ENCODE measurements at regions not wholly inside any gene's neighbourhood (a gene's known extent, or its start where the extent isn't known, plus 50 kb on each side); places are given as distances from the start of the nearest gene placed in this dataset.
A peak's percentile ranks its signal among the peaks of the same experiment; 100 is the strongest.

GRCh38 chr13:50686551-50686950 is 156.9 kb downstream of the DLEU7 start:
- DNase-seq (ENCODE audit: insufficient read length, low spot score) (peak; percentile 9), FAIRE-seq (no peak)
- no peak for TF ChIP-seq TAF1 (IDR thresholded peaks at IDR 0.05; ENCODE audit: low read depth, low read length)
- TF ChIP-seq POU2F2 (IDR thresholded peaks at IDR 0.05; ENCODE audit: low read depth, low read length), result no peak
- no peak for TF ChIP-seq POLR2A (IDR thresholded peaks at IDR 0.05; ENCODE audit: low read depth, low read length)

- DNase-seq (ENCODE audit: insufficient read length, low spot score), result no peak
- FAIRE-seq, result no peak
- TF ChIP-seq POU2F2 (IDR thresholded peaks at IDR 0.05; ENCODE audit: low read depth, low read length), result no peak
These were observed 155.9 kb downstream of the DLEU7 start for GRCh38 chr13:50687545-50687944.

GRCh38 chr13:50690006-50690405 is 153.5 kb downstream of the DLEU7 start:
- DNase-seq (ENCODE audit: insufficient read length, low spot score), result no peak
- no peak for TF ChIP-seq TAF1 (IDR thresholded peaks at IDR 0.05; ENCODE audit: low read depth, low read length)
- TF ChIP-seq POU2F2 (IDR thresholded peaks at IDR 0.05; ENCODE audit: low read depth, low read length), result no peak
- no peak for TF ChIP-seq PAX5 (IDR thresholded peaks at IDR 0.05; ENCODE audit: insufficient read depth, low read length, severe bottlenecking)
- TF ChIP-seq SPI1 (IDR thresholded peaks at IDR 0.05; ENCODE audit: low read depth, low read length), result no peak
- TF ChIP-seq POLR2AphosphoS5 (IDR thresholded peaks at IDR 0.05; ENCODE audit: low read depth, low read length), result no peak
- no peak for TF ChIP-seq POLR2A (IDR thresholded peaks at IDR 0.05; ENCODE audit: low read depth, low read length)
- no peak for FAIRE-seq

- DNase-seq (ENCODE audit: insufficient read length, low spot score) (no peak), FAIRE-seq (no peak)
- no peak for TF ChIP-seq POU2F2 (IDR thresholded peaks at IDR 0.05; ENCODE audit: low read depth, low read length)
- TF ChIP-seq SPI1 (IDR thresholded peaks at IDR 0.05; ENCODE audit: low read depth, low read length), result no peak
- no peak for TF ChIP-seq PAX5 (IDR thresholded peaks at IDR 0.05; ENCODE audit: insufficient read depth, low read length, severe bottlenecking)
- no peak for TF ChIP-seq POLR2A (IDR thresholded peaks at IDR 0.05; ENCODE audit: low read depth, low read length)
- TF ChIP-seq TAF1 (IDR thresholded peaks at IDR 0.05; ENCODE audit: low read depth, low read length), result no peak
- no peak for TF ChIP-seq POLR2AphosphoS5 (IDR thresholded peaks at IDR 0.05; ENCODE audit: low read depth, low read length)
These were observed 152.3 kb downstream of the DLEU7 start for GRCh38 chr13:50691176-50691680.

- FAIRE-seq (no peak), DNase-seq (ENCODE audit: insufficient read length, low spot score) (no peak)
- TF ChIP-seq PAX5 (IDR thresholded peaks at IDR 0.05; ENCODE audit: insufficient read depth, low read length, severe bottlenecking), result no peak
- no peak for TF ChIP-seq POU2F2 (IDR thresholded peaks at IDR 0.05; ENCODE audit: low read depth, low read length)
- TF ChIP-seq TAF1 (IDR thresholded peaks at IDR 0.05; ENCODE audit: low read depth, low read length), result no peak
- TF ChIP-seq SPI1 (IDR thresholded peaks at IDR 0.05; ENCODE audit: low read depth, low read length), result no peak
- TF ChIP-seq POLR2AphosphoS5 (IDR thresholded peaks at IDR 0.05; ENCODE audit: low read depth, low read length), result no peak
- no peak for TF ChIP-seq POLR2A (IDR thresholded peaks at IDR 0.05; ENCODE audit: low read depth, low read length)
These were observed 151.7 kb downstream of the DLEU7 start for GRCh38 chr13:50691681-50692263.

- TF ChIP-seq POLR2A (IDR thresholded peaks at IDR 0.05; ENCODE audit: low read depth, low read length) (no peak), PAX5 (IDR thresholded peaks at IDR 0.05; ENCODE audit: insufficient read depth, low read length, severe bottlenecking) (no peak), POU2F2 (IDR thresholded peaks at IDR 0.05; ENCODE audit: low read depth, low read length) (no peak), POLR2AphosphoS5 (IDR thresholded peaks at IDR 0.05; ENCODE audit: low read depth, low read length) (no peak), TAF1 (IDR thresholded peaks at IDR 0.05; ENCODE audit: low read depth, low read length) (no peak), SPI1 (IDR thresholded peaks at IDR 0.05; ENCODE audit: low read depth, low read length) (no peak)
- FAIRE-seq (no peak), DNase-seq (ENCODE audit: insufficient read length, low spot score) (no peak)
These were observed 151.0 kb downstream of the DLEU7 start for GRCh38 chr13:50692396-50692915.

- FAIRE-seq, result no peak
- DNase-seq (ENCODE audit: insufficient read length, low spot score), result no peak
These were observed 149.8 kb downstream of the DLEU7 start for GRCh38 chr13:50693727-50694126.

GRCh38 chr13:50697746-50698539 is 145.5 kb downstream of the DLEU7 start:
- no peak for DNase-seq (ENCODE audit: insufficient read length, low spot score)
- TF ChIP-seq POU2F2 (IDR thresholded peaks at IDR 0.05; ENCODE audit: low read depth, low read length) (no peak), TAF1 (IDR thresholded peaks at IDR 0.05; ENCODE audit: low read depth, low read length) (no peak), PAX5 (IDR thresholded peaks at IDR 0.05; ENCODE audit: insufficient read depth, low read length, severe bottlenecking) (no peak)
- FAIRE-seq, result no peak

More at GRCh38 chr13:50693727-50694126, 149.8 kb downstream of the DLEU7 start:
- TF ChIP-seq TAF1 (IDR thresholded peaks at IDR 0.05; ENCODE audit: low read depth, low read length), result no peak
- no peak for TF ChIP-seq POU2F2 (IDR thresholded peaks at IDR 0.05; ENCODE audit: low read depth, low read length)
- no peak for TF ChIP-seq PAX5 (IDR thresholded peaks at IDR 0.05; ENCODE audit: insufficient read depth, low read length, severe bottlenecking)
- TF ChIP-seq POLR2AphosphoS5 (IDR thresholded peaks at IDR 0.05; ENCODE audit: low read depth, low read length), result no peak

GRCh38 chr13:50699874-50700663 is 143.4 kb downstream of the DLEU7 start:
- DNase-seq (ENCODE audit: insufficient read length, low spot score) (no peak), FAIRE-seq (no peak)
- TF ChIP-seq POU2F2 (IDR thresholded peaks at IDR 0.05; ENCODE audit: low read depth, low read length) (no peak), PAX5 (IDR thresholded peaks at IDR 0.05; ENCODE audit: insufficient read depth, low read length, severe bottlenecking) (no peak), SPI1 (IDR thresholded peaks at IDR 0.05; ENCODE audit: low read depth, low read length) (no peak), POLR2AphosphoS5 (IDR thresholded peaks at IDR 0.05; ENCODE audit: low read depth, low read length) (no peak), POLR2A (IDR thresholded peaks at IDR 0.05; ENCODE audit: low read depth, low read length) (no peak), TAF1 (IDR thresholded peaks at IDR 0.05; ENCODE audit: low read depth, low read length) (no peak)

Data from GM12891 (cell line).